ENCODE measurements at regions not wholly inside any gene's neighbourhood (a gene's known extent, or its start where the extent isn't known, plus 50 kb on each side); places are given as distances from the start of the nearest gene placed in this dataset.

- TF ChIP-seq POLR2AphosphoS5 (IDR thresholded peaks at IDR 0.05) (no peak), CTCF (IDR thresholded peaks at IDR 0.05 in 8 of 11, conservative IDR thresholded peaks at IDR 0.05 in 3 of 11) (no peak)
Observed at GRCh38 chr5:26761045-26761444, 277.3 kb downstream of the CDH9 start.

Data from spleen (tissue), 7 donors.